ENCODE measurements at regions not wholly inside any gene's neighbourhood (a gene's known extent, or its start where the extent isn't known, plus 50 kb on each side); places are given as distances from the start of the nearest gene placed in this dataset.

- TF ChIP-seq SMAD4 (CRISPR knock-in tag; IDR thresholded peaks at IDR 0.05): no peak
- no peak for TF ChIP-seq ATF3 (CRISPR knock-in tag; conservative IDR thresholded peaks at IDR 0.05)
Measured at GRCh38 chr10:45160271-45160670, 155.1 kb downstream of the OR13A1 start (continued).

GRCh38 chr10:45163315-45163975, 152.0 kb downstream of the OR13A1 start:
- no peaks in the 10 kb centered on the region for H3K4me1 Mint-ChIP-seq
- H3K27me3 Mint-ChIP-seq (ENCODE audit: low read depth): no peaks in the 10 kb centered on the region
- DNase-seq (ENCODE audit: low spot score) (no peak), ATAC-seq (no peak)
- no peak overlapping the region for H3K27ac Mint-ChIP-seq
- H3K9me3 Mint-ChIP-seq: no peaks in the 10 kb centered on the region
- no peak overlapping the region for H3K4me3 Mint-ChIP-seq
- ChIA-PET CTCF (no interaction called here), POLR2A (no interaction called here)
- no peaks in the 10 kb centered on the region for H3K36me3 Mint-ChIP-seq
- TF ChIP-seq ZBTB43 (CRISPR knock-in tag; IDR thresholded peaks at IDR 0.05) (no peak), CBFB (CRISPR knock-in tag; IDR thresholded peaks at IDR 0.05; ENCODE audit: low read depth) (no peak), PRDM15 (CRISPR knock-in tag; IDR thresholded peaks at IDR 0.05) (no peak), FOXP1 (CRISPR knock-in tag; IDR thresholded peaks at IDR 0.05; ENCODE audit: borderline replicate concordance) (no peak), ELF4 (CRISPR knock-in tag; IDR thresholded peaks at IDR 0.05; ENCODE audit: low read depth) (no peak), PRRX2 (CRISPR knock-in tag; IDR thresholded peaks at IDR 0.05) (no peak), ZNF317 (CRISPR knock-in tag; IDR thresholded peaks at IDR 0.05; ENCODE audit: borderline replicate concordance, low read depth) (no peak), TCF7 (CRISPR knock-in tag; IDR thresholded peaks at IDR 0.05; ENCODE audit: low read depth) (no peak), ETV6 (CRISPR knock-in tag; IDR thresholded peaks at IDR 0.05) (no peak), ZNF219 (CRISPR knock-in tag; IDR thresholded peaks at IDR 0.05; ENCODE audit: borderline replicate concordance) (no peak), ATF3 (CRISPR knock-in tag; conservative IDR thresholded peaks at IDR 0.05) (no peak), USF2 (CRISPR knock-in tag; IDR thresholded peaks at IDR 0.05) (no peak), SMAD4 (CRISPR knock-in tag; IDR thresholded peaks at IDR 0.05) (no peak), ATF1 (CRISPR knock-in tag; IDR thresholded peaks at IDR 0.05) (no peak)
- TF ChIP-seq, protein P1, sequence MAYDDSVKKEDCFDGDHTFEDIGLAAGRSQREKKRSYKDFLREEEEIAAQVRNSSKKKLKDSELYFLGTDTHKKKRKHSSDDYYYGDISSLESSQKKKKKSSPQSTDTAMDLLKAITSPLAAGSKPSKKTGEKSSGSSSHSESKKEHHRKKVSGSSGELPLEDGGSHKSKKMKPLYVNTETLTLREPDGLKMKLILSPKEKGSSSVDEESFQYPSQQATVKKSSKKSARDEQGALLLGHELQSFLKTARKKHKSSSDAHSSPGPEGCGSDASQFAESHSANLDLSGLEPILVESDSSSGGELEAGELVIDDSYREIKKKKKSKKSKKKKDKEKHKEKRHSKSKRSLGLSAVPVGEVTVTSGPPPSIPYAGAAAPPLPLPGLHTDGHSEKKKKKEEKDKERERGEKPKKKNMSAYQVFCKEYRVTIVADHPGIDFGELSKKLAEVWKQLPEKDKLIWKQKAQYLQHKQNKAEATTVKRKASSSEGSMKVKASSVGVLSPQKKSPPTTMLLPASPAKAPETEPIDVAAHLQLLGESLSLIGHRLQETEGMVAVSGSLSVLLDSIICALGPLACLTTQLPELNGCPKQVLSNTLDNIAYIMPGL (CRISPR knock-in tag; IDR thresholded peaks at IDR 0.05): no peak
- TF ChIP-seq, protein P2, sequence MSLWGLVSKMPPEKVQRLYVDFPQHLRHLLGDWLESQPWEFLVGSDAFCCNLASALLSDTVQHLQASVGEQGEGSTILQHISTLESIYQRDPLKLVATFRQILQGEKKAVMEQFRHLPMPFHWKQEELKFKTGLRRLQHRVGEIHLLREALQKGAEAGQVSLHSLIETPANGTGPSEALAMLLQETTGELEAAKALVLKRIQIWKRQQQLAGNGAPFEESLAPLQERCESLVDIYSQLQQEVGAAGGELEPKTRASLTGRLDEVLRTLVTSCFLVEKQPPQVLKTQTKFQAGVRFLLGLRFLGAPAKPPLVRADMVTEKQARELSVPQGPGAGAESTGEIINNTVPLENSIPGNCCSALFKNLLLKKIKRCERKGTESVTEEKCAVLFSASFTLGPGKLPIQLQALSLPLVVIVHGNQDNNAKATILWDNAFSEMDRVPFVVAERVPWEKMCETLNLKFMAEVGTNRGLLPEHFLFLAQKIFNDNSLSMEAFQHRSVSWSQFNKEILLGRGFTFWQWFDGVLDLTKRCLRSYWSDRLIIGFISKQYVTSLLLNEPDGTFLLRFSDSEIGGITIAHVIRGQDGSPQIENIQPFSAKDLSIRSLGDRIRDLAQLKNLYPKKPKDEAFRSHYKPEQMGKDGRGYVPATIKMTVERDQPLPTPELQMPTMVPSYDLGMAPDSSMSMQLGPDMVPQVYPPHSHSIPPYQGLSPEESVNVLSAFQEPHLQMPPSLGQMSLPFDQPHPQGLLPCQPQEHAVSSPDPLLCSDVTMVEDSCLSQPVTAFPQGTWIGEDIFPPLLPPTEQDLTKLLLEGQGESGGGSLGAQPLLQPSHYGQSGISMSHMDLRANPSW (CRISPR knock-in tag; conservative IDR thresholded peaks at IDR 0.05; ENCODE audit: low read depth): no peak
- TF ChIP-seq, protein P3, sequence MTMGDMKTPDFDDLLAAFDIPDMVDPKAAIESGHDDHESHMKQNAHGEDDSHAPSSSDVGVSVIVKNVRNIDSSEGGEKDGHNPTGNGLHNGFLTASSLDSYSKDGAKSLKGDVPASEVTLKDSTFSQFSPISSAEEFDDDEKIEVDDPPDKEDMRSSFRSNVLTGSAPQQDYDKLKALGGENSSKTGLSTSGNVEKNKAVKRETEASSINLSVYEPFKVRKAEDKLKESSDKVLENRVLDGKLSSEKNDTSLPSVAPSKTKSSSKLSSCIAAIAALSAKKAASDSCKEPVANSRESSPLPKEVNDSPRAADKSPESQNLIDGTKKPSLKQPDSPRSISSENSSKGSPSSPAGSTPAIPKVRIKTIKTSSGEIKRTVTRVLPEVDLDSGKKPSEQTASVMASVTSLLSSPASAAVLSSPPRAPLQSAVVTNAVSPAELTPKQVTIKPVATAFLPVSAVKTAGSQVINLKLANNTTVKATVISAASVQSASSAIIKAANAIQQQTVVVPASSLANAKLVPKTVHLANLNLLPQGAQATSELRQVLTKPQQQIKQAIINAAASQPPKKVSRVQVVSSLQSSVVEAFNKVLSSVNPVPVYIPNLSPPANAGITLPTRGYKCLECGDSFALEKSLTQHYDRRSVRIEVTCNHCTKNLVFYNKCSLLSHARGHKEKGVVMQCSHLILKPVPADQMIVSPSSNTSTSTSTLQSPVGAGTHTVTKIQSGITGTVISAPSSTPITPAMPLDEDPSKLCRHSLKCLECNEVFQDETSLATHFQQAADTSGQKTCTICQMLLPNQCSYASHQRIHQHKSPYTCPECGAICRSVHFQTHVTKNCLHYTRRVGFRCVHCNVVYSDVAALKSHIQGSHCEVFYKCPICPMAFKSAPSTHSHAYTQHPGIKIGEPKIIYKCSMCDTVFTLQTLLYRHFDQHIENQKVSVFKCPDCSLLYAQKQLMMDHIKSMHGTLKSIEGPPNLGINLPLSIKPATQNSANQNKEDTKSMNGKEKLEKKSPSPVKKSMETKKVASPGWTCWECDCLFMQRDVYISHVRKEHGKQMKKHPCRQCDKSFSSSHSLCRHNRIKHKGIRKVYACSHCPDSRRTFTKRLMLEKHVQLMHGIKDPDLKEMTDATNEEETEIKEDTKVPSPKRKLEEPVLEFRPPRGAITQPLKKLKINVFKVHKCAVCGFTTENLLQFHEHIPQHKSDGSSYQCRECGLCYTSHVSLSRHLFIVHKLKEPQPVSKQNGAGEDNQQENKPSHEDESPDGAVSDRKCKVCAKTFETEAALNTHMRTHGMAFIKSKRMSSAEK (CRISPR knock-in tag; IDR thresholded peaks at IDR 0.05; ENCODE audit: borderline replicate concordance): no peak
- TF ChIP-seq, protein P4, sequence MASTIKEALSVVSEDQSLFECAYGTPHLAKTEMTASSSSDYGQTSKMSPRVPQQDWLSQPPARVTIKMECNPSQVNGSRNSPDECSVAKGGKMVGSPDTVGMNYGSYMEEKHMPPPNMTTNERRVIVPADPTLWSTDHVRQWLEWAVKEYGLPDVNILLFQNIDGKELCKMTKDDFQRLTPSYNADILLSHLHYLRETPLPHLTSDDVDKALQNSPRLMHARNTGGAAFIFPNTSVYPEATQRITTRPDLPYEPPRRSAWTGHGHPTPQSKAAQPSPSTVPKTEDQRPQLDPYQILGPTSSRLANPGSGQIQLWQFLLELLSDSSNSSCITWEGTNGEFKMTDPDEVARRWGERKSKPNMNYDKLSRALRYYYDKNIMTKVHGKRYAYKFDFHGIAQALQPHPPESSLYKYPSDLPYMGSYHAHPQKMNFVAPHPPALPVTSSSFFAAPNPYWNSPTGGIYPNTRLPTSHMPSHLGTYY (CRISPR knock-in tag; IDR thresholded peaks at IDR 0.05): no peak
